Liver (tissue), 8 donors: ENCODE measurements at regions not wholly inside any gene's neighbourhood (a gene's known extent, or its start where the extent isn't known, plus 50 kb on each side); places are given as distances from the start of the nearest gene placed in this dataset.

Experiments used
- DNase-seq: peaks from one replicate; pipeline ENCODE4 v3.0.0-alpha.2; 2017; ENCODE audit warnings: low spot score
- H3K27ac ChIP-seq, 2 donors: one replicate each; pipeline ENCODE4 v1.7.0; 2013; ENCODE audit warnings: inconsistent platforms in 2 of 2, low read length in 2 of 2, control low read depth in 1 of 2, low read depth in 1 of 2, mild to moderate bottlenecking in 1 of 2
- H3K27me3 ChIP-seq, 4 donors: one replicate each; pipeline versions ENCODE4 v1.6.1 to v1.7.0; 2013; ENCODE audit warnings: low read length in 3 of 4, inconsistent platforms in 1 of 4, mild to moderate bottlenecking in 1 of 4, moderate library complexity in 1 of 4; ENCODE audit not compliant: control insufficient read depth in 4 of 4, insufficient read depth in 4 of 4
- H3K36me3 ChIP-seq, 4 donors: one replicate each; pipeline versions ENCODE4 v1.6.1 to v1.7.0; 2013; ENCODE audit warnings: low read length in 3 of 4, mild to moderate bottlenecking in 3 of 4, low read depth in 1 of 4, moderate library complexity in 1 of 4; ENCODE audit not compliant: control insufficient read depth in 4 of 4, insufficient read depth in 3 of 4
- H3K4me1 ChIP-seq, 4 donors: one replicate each; pipeline versions ENCODE4 v1.6.1 to v1.7.0; 2013; ENCODE audit warnings: low read length in 3 of 4, mild to moderate bottlenecking in 3 of 4, moderate library complexity in 1 of 4; ENCODE audit not compliant: control insufficient read depth in 4 of 4, insufficient read depth in 4 of 4
- H3K4me3 ChIP-seq, 3 donors: one replicate each; pipeline versions ENCODE4 v1.6.1 to v1.7.0; 2013; ENCODE audit warnings: low read length in 3 of 3, control low read depth in 1 of 3, low read depth in 1 of 3, mild to moderate bottlenecking in 1 of 3
- H3K9ac ChIP-seq, 2 donors: one replicate each; pipeline ENCODE4 v1.7.0; 2013; ENCODE audit warnings: low read length in 2 of 2, mild to moderate bottlenecking in 2 of 2, moderate library complexity in 2 of 2, control low read depth in 1 of 2, low read depth in 1 of 2
- H3K9me3 ChIP-seq, 4 donors: one replicate each; pipeline versions ENCODE4 v1.6.1 to v1.7.0; 2013; ENCODE audit warnings: low read length in 3 of 4; ENCODE audit not compliant: control insufficient read depth in 4 of 4
- CTCF ChIP-seq: fragments of 150-350 bp; IDR thresholded peaks from 2 replicates; pipeline ENCODE4 v1.5.1; 2017; ENCODE audit warnings: improper control_type of control experiment, low read depth, low read length; ENCODE audit not compliant: missing input control
- EGR1 ChIP-seq, 2 donors: IDR thresholded peaks; 2 replicates each; pipeline ENCODE4 v1.6.1; 2016 to 2018; ENCODE audit warnings: antibody characterized with exemption in 2 of 2, low read depth in 2 of 2
- FOXA1 ChIP-seq: IDR thresholded peaks from 2 replicates; pipeline ENCODE4 v1.6.1; 2016; ENCODE audit warnings: antibody characterized with exemption
- HNF4A ChIP-seq, 2 donors: conservative IDR thresholded peaks; 2 replicates each; pipeline ENCODE4 v1.6.1; 2016; ENCODE audit warnings: antibody characterized with exemption in 2 of 2, mild to moderate bottlenecking in 2 of 2
- HNF4G ChIP-seq: IDR thresholded peaks from 2 replicates; pipeline ENCODE4 v1.6.1; 2016; ENCODE audit warnings: antibody characterized with exemption
- MAX ChIP-seq: IDR thresholded peaks from 2 replicates; pipeline ENCODE4 v1.6.1; 2016; ENCODE audit warnings: antibody characterized with exemption
- RAD21 ChIP-seq, 2 donors: IDR thresholded peaks; 2 replicates each; pipeline ENCODE4 v1.6.1; 2016; ENCODE audit warnings: antibody characterized with exemption in 2 of 2, mild to moderate bottlenecking in 2 of 2
- REST ChIP-seq: IDR thresholded peaks from 2 replicates; pipeline ENCODE4 v1.6.1; 2016; ENCODE audit warnings: antibody characterized with exemption, mild to moderate bottlenecking
- RXRA ChIP-seq, 2 donors: IDR thresholded peaks; 2 replicates each; pipeline ENCODE4 v1.6.1; 2017 to 2018; ENCODE audit warnings: antibody characterized with exemption in 2 of 2, mild to moderate bottlenecking in 1 of 2
- SP1 ChIP-seq: IDR thresholded peaks from 2 replicates; pipeline ENCODE4 v1.6.1; 2018; ENCODE audit warnings: antibody characterized with exemption, mild to moderate bottlenecking
- YY1 ChIP-seq: IDR thresholded peaks from 2 replicates; pipeline ENCODE4 v1.6.1; 2016; ENCODE audit warnings: antibody characterized with exemption, mild to moderate bottlenecking
- WGBS: extraction: QIAGEN DNeasy Blood & Tissue Kit; methylation state at CpG from one replicate; pipeline ENCODE4 v1.1.7; 2013; 5-methylcytosine and 5-hydroxymethylcytosine counted together
- donor health status: healthy.
- donor health status: healthy.
- donor health status: healthy.
- donor health status: healthy.
- donor health status: healthy.

- Histone ChIP-seq H3K27me3 (no peaks in the 10 kb centered on the region), H3K4me3 (no peak overlapping the region), H3K9me3 (no peaks in the 10 kb centered on the region), H3K4me1 (peaks cover 3 to 14% (median 6%) of the 10 kb centered on the region in 4 donors), H3K9ac (no peak overlapping the region), H3K36me3 (no peaks in the 10 kb centered on the region), H3K27ac (no peak overlapping the region)
- no peak for DNase-seq
- TF ChIP-seq HNF4G (no peak), RXRA (IDR thresholded peaks at IDR 0.05) (no peak), SP1 (no peak), YY1 (no peak), FOXA1 (no peak), MAX (no peak), EGR1 (IDR thresholded peaks at IDR 0.05; ENCODE audit: low read depth in 2 of 2) (no peak), HNF4A (conservative IDR thresholded peaks at IDR 0.05) (no peak)
- 97% methylated on average over 2 of the region's 2 CpGs for WGBS
Measured at GRCh38 chr14:51561141-51561540, 90.6 kb upstream of the FRMD6 start.

GRCh38 chr14:51562816-51563215 lies 88.9 kb upstream of the FRMD6 start:
- H3K4me1 ChIP-seq, result peaks cover 3 to 14% (median 6%) of the 10 kb centered on the region in 4 donors
- no peak for DNase-seq
- no peaks in the 10 kb centered on the region for H3K9me3 ChIP-seq
- H3K9ac ChIP-seq, result no peak overlapping the region
- H3K27ac ChIP-seq, result no peak overlapping the region
- H3K36me3 ChIP-seq, result no peaks in the 10 kb centered on the region
- WGBS, result 95% methylated on average over 5 of the region's 5 CpGs
- TF ChIP-seq CTCF (no peak), RAD21 (IDR thresholded peaks at IDR 0.05) (no peak), YY1 (no peak), REST (no peak), RXRA (IDR thresholded peaks at IDR 0.05) (no peak), EGR1 (IDR thresholded peaks at IDR 0.05; ENCODE audit: low read depth in 2 of 2) (no peak)
- H3K4me3 ChIP-seq, result no peak overlapping the region
- H3K27me3 ChIP-seq, result no peaks in the 10 kb centered on the region

- Histone ChIP-seq H3K27ac (no peak overlapping the region), H3K4me1 (peaks cover 3 to 14% (median 6%) of the 10 kb centered on the region in 4 donors), H3K9me3 (no peaks in the 10 kb centered on the region), H3K36me3 (no peaks in the 10 kb centered on the region), H3K9ac (no peak overlapping the region), H3K27me3 (no peaks in the 10 kb centered on the region), H3K4me3 (no peak overlapping the region)
- WGBS, result 97% methylated on average over 3 of the region's 3 CpGs
- no peak for DNase-seq
- TF ChIP-seq EGR1 (IDR thresholded peaks at IDR 0.05; ENCODE audit: low read depth in 2 of 2) (no peak), YY1 (no peak), FOXA1 (no peak), RXRA (IDR thresholded peaks at IDR 0.05) (no peak)
Measured at GRCh38 chr14:51563560-51563959, 88.2 kb upstream of the FRMD6 start.
